ENCODE measurements at regions not wholly inside any gene's neighbourhood (a gene's known extent, or its start where the extent isn't known, plus 50 kb on each side); places are given as distances from the start of the nearest gene placed in this dataset.

DNA sequence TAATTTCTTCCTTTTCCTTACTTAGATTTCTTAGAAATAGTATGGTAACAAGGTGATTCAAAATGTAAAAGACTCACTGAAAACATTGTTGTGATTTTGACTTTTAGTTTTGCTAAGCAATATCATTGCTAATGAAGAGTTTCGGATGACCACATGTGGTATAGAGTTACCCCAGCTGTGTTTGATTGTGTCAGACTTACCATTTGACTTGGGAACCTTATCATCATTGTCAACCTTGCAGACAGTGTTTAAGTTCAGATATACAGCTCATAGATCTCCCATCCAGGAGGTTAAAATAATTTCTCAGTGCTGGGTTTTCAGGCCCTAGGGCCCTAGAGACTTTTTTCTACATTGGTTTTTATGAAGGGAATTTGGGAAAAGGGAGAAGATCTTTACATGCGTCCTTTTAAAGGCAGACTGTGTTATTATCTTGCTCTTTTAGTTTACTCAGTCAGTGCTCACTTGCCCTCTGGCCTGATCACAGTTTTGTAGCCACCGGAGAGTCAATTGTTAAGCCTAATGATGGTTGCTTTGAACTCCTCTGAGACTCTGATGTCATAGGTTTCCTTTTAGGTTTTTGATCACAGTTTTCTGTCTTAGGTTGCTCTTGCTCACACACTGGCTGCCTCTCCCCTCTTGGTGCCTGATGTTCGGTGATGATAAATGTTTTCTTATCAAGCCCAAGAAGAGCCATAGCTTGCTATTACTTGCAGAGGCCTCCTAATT, 133.5 kb upstream of the ZPLD1 start:
- TF ChIP-seq, protein P1, sequence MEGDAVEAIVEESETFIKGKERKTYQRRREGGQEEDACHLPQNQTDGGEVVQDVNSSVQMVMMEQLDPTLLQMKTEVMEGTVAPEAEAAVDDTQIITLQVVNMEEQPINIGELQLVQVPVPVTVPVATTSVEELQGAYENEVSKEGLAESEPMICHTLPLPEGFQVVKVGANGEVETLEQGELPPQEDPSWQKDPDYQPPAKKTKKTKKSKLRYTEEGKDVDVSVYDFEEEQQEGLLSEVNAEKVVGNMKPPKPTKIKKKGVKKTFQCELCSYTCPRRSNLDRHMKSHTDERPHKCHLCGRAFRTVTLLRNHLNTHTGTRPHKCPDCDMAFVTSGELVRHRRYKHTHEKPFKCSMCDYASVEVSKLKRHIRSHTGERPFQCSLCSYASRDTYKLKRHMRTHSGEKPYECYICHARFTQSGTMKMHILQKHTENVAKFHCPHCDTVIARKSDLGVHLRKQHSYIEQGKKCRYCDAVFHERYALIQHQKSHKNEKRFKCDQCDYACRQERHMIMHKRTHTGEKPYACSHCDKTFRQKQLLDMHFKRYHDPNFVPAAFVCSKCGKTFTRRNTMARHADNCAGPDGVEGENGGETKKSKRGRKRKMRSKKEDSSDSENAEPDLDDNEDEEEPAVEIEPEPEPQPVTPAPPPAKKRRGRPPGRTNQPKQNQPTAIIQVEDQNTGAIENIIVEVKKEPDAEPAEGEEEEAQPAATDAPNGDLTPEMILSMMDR (IDR thresholded peaks at IDR 0.05 in 2 of 3, conservative IDR thresholded peaks at IDR 0.05 in 1 of 3; ENCODE audit: borderline replicate concordance in 1 of 3, insufficient read depth in 1 of 3, low read depth in 2 of 3, low read length in 2 of 3) = no peak
- TF ChIP-seq ZFX (IDR thresholded peaks at IDR 0.05) (no peak), EZH2phosphoT487 (IDR thresholded peaks at IDR 0.05; ENCODE audit: borderline replicate concordance) (no peak), EZH2 (IDR thresholded peaks at IDR 0.05) (no peak), TCF7L2 (IDR thresholded peaks at IDR 0.05; ENCODE audit: borderline replicate concordance, extremely low read depth, insufficient read depth, insufficient read length) (no peak), EGR1 (IDR thresholded peaks at IDR 0.05; ENCODE audit: low read depth) (no peak), RAD21 (IDR thresholded peaks at IDR 0.05; ENCODE audit: low read depth) (no peak), POLR2A (IDR thresholded peaks at IDR 0.05; ENCODE audit: borderline replicate concordance, extremely low read depth, insufficient read depth, insufficient read length) (no peak), JUND (IDR thresholded peaks at IDR 0.05) (no peak), SP1 (IDR thresholded peaks at IDR 0.05; ENCODE audit: low read depth) (no peak)
- TF ChIP-seq, protein P2, sequence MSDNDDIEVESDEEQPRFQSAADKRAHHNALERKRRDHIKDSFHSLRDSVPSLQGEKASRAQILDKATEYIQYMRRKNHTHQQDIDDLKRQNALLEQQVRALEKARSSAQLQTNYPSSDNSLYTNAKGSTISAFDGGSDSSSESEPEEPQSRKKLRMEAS (IDR thresholded peaks at IDR 0.05) = no peak
- TF ChIP-seq, protein P3, sequence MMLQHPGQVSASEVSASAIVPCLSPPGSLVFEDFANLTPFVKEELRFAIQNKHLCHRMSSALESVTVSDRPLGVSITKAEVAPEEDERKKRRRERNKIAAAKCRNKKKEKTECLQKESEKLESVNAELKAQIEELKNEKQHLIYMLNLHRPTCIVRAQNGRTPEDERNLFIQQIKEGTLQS (IDR thresholded peaks at IDR 0.05) = no peak

Measured in HCT116 (cell line).